HL-60 (cell line): ENCODE measurements at regions not wholly inside any gene's neighbourhood (a gene's known extent, or its start where the extent isn't known, plus 50 kb on each side); places are given as distances from the start of the nearest gene placed in this dataset.

Experiments used
- DNase-seq, 2 experiments: peaks; one replicate each; pipeline ENCODE4 v3.0.0-alpha.2; 2010 to 2020; ENCODE audit warnings: low read depth in 1 of 2, low spot score in 1 of 2
- H3K27ac ChIP-seq: fragments of 250-450 bp; sonication (Bioruptor Pico); replicated peaks from 2 replicates; pipeline ENCODE4 v1.5.1; 2020; ENCODE audit warnings: mild to moderate bottlenecking, moderate library complexity
- H3K27me3 ChIP-seq: fragments of 250-450 bp; sonication (Bioruptor Pico); 2 replicates; pipeline ENCODE4 v1.5.1; 2021; ENCODE audit warnings: mild to moderate bottlenecking, moderate library complexity; ENCODE audit not compliant: insufficient read depth, poor library complexity, severe bottlenecking
- H3K4me3 ChIP-seq: replicated peaks from 2 replicates; pipeline ENCODE4 v1.5.1; 2011; ENCODE audit warnings: mild to moderate bottlenecking, control low read depth, low read length; ENCODE audit not compliant: insufficient read depth
- GABPA ChIP-seq: IDR thresholded peaks from 2 replicates; pipeline ENCODE4 v1.6.1; 2012; ENCODE audit warnings: low read depth
- POLR2AphosphoS5 ChIP-seq: IDR thresholded peaks from 2 replicates; pipeline ENCODE4 v1.6.1; 2012; ENCODE audit warnings: low read depth
- SPI1 ChIP-seq: IDR thresholded peaks from 2 replicates; pipeline ENCODE4 v1.6.1; 2012; ENCODE audit warnings: low read depth, mild to moderate bottlenecking, borderline replicate concordance
- TF ChIP-seq, protein P1 (sequence below): IDR thresholded peaks from 2 replicates; pipeline ENCODE4 v1.6.1; 2012; ENCODE audit warnings: low read depth; ENCODE audit not compliant: insufficient replicate concordance
- TF ChIP-seq, protein P2 (sequence below): IDR thresholded peaks from one replicate; pipeline ENCODE4 v1.5.1; 2011; ENCODE audit warnings: low read length, control low read depth, inconsistent platforms; ENCODE audit not compliant: insufficient read depth

DNA sequence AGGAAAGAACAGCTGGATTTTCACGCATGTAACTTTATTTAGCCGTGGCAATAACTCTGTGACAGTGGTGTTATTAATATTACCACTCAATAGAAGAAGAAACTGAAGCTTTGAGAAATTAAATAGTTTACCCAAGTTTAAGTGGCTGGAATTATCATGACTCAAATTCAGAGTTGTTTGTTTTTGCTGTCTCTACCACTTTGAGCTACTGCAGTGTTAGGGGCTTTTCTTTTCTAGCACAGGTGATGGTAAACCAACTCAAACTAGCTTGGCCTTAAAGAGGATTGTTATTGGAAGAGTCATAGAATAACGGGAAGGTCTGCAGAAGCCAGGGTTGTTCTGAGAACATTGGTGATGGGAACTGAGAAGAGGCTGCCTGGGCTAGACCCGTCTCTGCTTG, 66.0 kb upstream of the PREP start:
- Histone ChIP-seq H3K27ac (no peak overlapping the region), H3K27me3 (peaks cover 3% of the 10 kb centered on the region), H3K4me3 (no peak overlapping the region)
- TF ChIP-seq, protein P1, sequence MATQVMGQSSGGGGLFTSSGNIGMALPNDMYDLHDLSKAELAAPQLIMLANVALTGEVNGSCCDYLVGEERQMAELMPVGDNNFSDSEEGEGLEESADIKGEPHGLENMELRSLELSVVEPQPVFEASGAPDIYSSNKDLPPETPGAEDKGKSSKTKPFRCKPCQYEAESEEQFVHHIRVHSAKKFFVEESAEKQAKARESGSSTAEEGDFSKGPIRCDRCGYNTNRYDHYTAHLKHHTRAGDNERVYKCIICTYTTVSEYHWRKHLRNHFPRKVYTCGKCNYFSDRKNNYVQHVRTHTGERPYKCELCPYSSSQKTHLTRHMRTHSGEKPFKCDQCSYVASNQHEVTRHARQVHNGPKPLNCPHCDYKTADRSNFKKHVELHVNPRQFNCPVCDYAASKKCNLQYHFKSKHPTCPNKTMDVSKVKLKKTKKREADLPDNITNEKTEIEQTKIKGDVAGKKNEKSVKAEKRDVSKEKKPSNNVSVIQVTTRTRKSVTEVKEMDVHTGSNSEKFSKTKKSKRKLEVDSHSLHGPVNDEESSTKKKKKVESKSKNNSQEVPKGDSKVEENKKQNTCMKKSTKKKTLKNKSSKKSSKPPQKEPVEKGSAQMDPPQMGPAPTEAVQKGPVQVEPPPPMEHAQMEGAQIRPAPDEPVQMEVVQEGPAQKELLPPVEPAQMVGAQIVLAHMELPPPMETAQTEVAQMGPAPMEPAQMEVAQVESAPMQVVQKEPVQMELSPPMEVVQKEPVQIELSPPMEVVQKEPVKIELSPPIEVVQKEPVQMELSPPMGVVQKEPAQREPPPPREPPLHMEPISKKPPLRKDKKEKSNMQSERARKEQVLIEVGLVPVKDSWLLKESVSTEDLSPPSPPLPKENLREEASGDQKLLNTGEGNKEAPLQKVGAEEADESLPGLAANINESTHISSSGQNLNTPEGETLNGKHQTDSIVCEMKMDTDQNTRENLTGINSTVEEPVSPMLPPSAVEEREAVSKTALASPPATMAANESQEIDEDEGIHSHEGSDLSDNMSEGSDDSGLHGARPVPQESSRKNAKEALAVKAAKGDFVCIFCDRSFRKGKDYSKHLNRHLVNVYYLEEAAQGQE = no peak
- TF ChIP-seq, protein P2, sequence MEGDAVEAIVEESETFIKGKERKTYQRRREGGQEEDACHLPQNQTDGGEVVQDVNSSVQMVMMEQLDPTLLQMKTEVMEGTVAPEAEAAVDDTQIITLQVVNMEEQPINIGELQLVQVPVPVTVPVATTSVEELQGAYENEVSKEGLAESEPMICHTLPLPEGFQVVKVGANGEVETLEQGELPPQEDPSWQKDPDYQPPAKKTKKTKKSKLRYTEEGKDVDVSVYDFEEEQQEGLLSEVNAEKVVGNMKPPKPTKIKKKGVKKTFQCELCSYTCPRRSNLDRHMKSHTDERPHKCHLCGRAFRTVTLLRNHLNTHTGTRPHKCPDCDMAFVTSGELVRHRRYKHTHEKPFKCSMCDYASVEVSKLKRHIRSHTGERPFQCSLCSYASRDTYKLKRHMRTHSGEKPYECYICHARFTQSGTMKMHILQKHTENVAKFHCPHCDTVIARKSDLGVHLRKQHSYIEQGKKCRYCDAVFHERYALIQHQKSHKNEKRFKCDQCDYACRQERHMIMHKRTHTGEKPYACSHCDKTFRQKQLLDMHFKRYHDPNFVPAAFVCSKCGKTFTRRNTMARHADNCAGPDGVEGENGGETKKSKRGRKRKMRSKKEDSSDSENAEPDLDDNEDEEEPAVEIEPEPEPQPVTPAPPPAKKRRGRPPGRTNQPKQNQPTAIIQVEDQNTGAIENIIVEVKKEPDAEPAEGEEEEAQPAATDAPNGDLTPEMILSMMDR = no peak
- no peak for TF ChIP-seq GABPA
- TF ChIP-seq SPI1 = no peak
- TF ChIP-seq POLR2AphosphoS5 = no peak
- DNase-seq = no peak

DNA sequence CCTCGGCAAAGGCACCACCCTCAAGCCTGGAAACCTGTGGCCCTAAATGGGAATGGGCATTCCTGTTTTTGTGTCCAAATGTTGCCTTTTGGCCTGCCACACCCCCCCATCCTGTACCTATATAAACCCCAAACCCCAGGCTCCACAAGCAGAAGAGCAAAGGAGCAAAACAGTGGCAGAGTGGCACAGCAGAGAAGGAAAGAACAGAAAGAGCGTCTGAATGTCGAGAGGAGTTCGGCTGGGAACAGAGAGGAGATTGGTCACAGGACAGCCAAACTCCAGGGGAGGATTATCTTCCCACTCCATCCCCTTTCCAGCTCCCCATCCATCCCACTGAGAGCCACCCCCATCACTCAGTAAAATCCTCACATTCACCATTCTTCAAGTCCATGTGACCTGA, 58.0 kb upstream of the PREP start:
- Histone ChIP-seq H3K4me3 (no peak overlapping the region), H3K27me3 (no peaks in the 10 kb centered on the region), H3K27ac (no peak overlapping the region)
- TF ChIP-seq, protein P1 = no peak
- TF ChIP-seq GABPA (no peak), POLR2AphosphoS5 (no peak), SPI1 (no peak)
- TF ChIP-seq, protein P2 = no peak
- DNase-seq = no peak

DNA sequence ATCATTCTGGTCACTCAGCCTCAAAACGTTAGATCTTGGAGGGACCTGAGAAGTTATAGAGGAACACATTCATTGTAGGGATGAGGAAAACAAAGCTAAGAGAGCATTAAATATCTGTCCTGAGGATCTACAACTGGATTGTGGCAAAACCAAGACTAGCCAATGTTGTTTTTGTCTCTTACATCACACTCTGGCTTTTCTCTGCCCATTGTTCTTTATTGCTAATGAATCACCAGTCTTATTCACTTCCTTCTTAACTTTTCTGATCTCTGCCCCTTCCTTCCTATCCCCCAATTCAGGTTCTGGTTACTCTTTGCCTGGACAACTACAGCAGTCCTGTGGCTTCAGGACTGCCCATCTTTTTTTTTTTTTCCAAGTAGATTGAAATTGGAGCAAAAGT, 57.0 kb upstream of the PREP start:
- DNase-seq = no peak
- Histone ChIP-seq H3K4me3 (no peak overlapping the region), H3K27me3 (no peaks in the 10 kb centered on the region), H3K27ac (no peak overlapping the region)
- TF ChIP-seq POLR2AphosphoS5 (no peak), SPI1 (no peak), GABPA (no peak)
- TF ChIP-seq, protein P1 = no peak
- TF ChIP-seq, protein P2 = no peak
